ENCODE measurements at regions not wholly inside any gene's neighbourhood (a gene's known extent, or its start where the extent isn't known, plus 50 kb on each side); places are given as distances from the start of the nearest gene placed in this dataset.

GRCh38 chr3:43215663-43216275 lies 70.6 kb upstream of the SNRK start:
- H3K27me3 ChIP-seq (replicated peaks; ENCODE audit: insufficient read depth, low read depth, low read length, poor library complexity) = no peaks in the 10 kb centered on the region
- no peaks in the 10 kb centered on the region for H3K9me3 ChIP-seq (ENCODE audit: low read depth, low read length, poor library complexity, severe bottlenecking)
- no peaks in the 10 kb centered on the region for H3K4me1 ChIP-seq (ENCODE audit: insufficient read depth, low read length, poor library complexity, severe bottlenecking)
- DNase-seq (ENCODE audit: low spot score) = no peak
- intact Hi-C loops (cut with micrococcal nuclease; ENCODE audit: unreplicated experiment) = loop anchor here (10.0 kb wide), 1 partner anchor 289 kb away; no protein-coding TSS in a partner anchor
- H3K4me3 ChIP-seq (ENCODE audit: low read depth, low read length, poor library complexity, severe bottlenecking) = no peak overlapping the region
- CTCF ChIA-PET = no interaction called here
- POLR2A ChIA-PET (ENCODE audit: low non-redundant PET) = no interaction called here
- H3K27ac ChIP-seq (ENCODE audit: low read depth, low read length, poor library complexity, severe bottlenecking) = no peak overlapping the region
- no TSS peak for BruUV-seq (replicated peaks)
- no peaks in the 10 kb centered on the region for H3K36me3 ChIP-seq (ENCODE audit: insufficient read depth, low read length, poor library complexity, severe bottlenecking)
- TF ChIP-seq EZH2 (IDR thresholded peaks at IDR 0.05; ENCODE audit: borderline replicate concordance, low read depth, low read length, poor library complexity, severe bottlenecking) (no peak), CTCF (conservative IDR thresholded peaks at IDR 0.05; ENCODE audit: low read depth, low read length) (peak; percentile 27; the same call in 1 of the 2 replicates)

GRCh38 chr3:43215138-43215537 lies 71.2 kb upstream of the SNRK start:
- no TSS peak for BruUV-seq (replicated peaks)
- no peak overlapping the region for H3K4me3 ChIP-seq (ENCODE audit: low read depth, low read length, poor library complexity, severe bottlenecking)
- ChIA-PET POLR2A (ENCODE audit: low non-redundant PET) (no interaction called here), CTCF (no interaction called here)
- H3K9me3 ChIP-seq (ENCODE audit: low read depth, low read length, poor library complexity, severe bottlenecking) = no peaks in the 10 kb centered on the region
- H3K27ac ChIP-seq (ENCODE audit: low read depth, low read length, poor library complexity, severe bottlenecking) = no peak overlapping the region
- H3K4me1 ChIP-seq (ENCODE audit: insufficient read depth, low read length, poor library complexity, severe bottlenecking) = no peaks in the 10 kb centered on the region
- TF ChIP-seq CTCF (conservative IDR thresholded peaks at IDR 0.05; ENCODE audit: low read depth, low read length) (no peak), EZH2 (IDR thresholded peaks at IDR 0.05; ENCODE audit: borderline replicate concordance, low read depth, low read length, poor library complexity, severe bottlenecking) (no peak)
- no peaks in the 10 kb centered on the region for H3K36me3 ChIP-seq (ENCODE audit: insufficient read depth, low read length, poor library complexity, severe bottlenecking)
- no peak for DNase-seq (ENCODE audit: low spot score)
- no peaks in the 10 kb centered on the region for H3K27me3 ChIP-seq (replicated peaks; ENCODE audit: insufficient read depth, low read depth, low read length, poor library complexity)
- intact Hi-C loops (cut with micrococcal nuclease; ENCODE audit: unreplicated experiment) = loop anchor here (10.0 kb wide), 1 partner anchor 290 kb away; no protein-coding TSS in a partner anchor

GRCh38 chr3:43214616-43215015 lies 71.7 kb upstream of the SNRK start:
- Histone ChIP-seq H3K4me3 (ENCODE audit: low read depth, low read length, poor library complexity, severe bottlenecking) (no peak overlapping the region), H3K27ac (ENCODE audit: low read depth, low read length, poor library complexity, severe bottlenecking) (no peak overlapping the region), H3K9me3 (ENCODE audit: low read depth, low read length, poor library complexity, severe bottlenecking) (no peaks in the 10 kb centered on the region), H3K36me3 (ENCODE audit: insufficient read depth, low read length, poor library complexity, severe bottlenecking) (no peaks in the 10 kb centered on the region), H3K27me3 (replicated peaks; ENCODE audit: insufficient read depth, low read depth, low read length, poor library complexity) (no peaks in the 10 kb centered on the region), H3K4me1 (ENCODE audit: insufficient read depth, low read length, poor library complexity, severe bottlenecking) (no peaks in the 10 kb centered on the region)
- ChIA-PET POLR2A (ENCODE audit: low non-redundant PET) (no interaction called here), CTCF (no interaction called here)
- TF ChIP-seq EZH2 (IDR thresholded peaks at IDR 0.05; ENCODE audit: borderline replicate concordance, low read depth, low read length, poor library complexity, severe bottlenecking) (no peak), CTCF (conservative IDR thresholded peaks at IDR 0.05; ENCODE audit: low read depth, low read length) (no peak)
- intact Hi-C loops (cut with micrococcal nuclease; ENCODE audit: unreplicated experiment) = loop anchor here (10.0 kb wide), 1 partner anchor 290 kb away; no protein-coding TSS in a partner anchor
- peak; percentile 12 for DNase-seq (ENCODE audit: low spot score)
- BruUV-seq (replicated peaks) = no TSS peak

All from A673 (cell line).